Right lobe of liver (tissue), 6 donors: ENCODE measurements at regions not wholly inside any gene's neighbourhood (a gene's known extent, or its start where the extent isn't known, plus 50 kb on each side); places are given as distances from the start of the nearest gene placed in this dataset.

ENCODE experiments used
- ATAC-seq, 4 donors: fragments of 200-7000 bp; cut with Tn5 transposase; one replicate each; pipeline ENCODE4 v1.9.1; 2020; ENCODE audit warnings: mild to moderate bottlenecking in 4 of 4, moderate library complexity in 4 of 4
- DNase-seq, 3 donors: peaks; one replicate each; pipeline ENCODE4 v3.0.0-alpha.2; 2020
- H3K27ac ChIP-seq, 3 donors: fragments of 200-600 bp; one replicate each; pipeline ENCODE4 v1.8.0; 2022
- H3K27me3 ChIP-seq, 2 donors: fragments of 200-600 bp; one replicate each; pipeline ENCODE4 v1.8.0; 2022
- H3K36me3 ChIP-seq, 4 donors: fragments of 200-600 bp; sonication (generic) in 1 of 4; one replicate each; pipeline versions ENCODE4 v1.5.1 to v1.8.0; 2017 to 2022; ENCODE audit warnings: control low read depth in 1 of 4
- H3K4me1 ChIP-seq, 4 donors: fragments of 200-600 bp; sonication (generic) in 1 of 4; one replicate each; pipeline versions ENCODE4 v1.5.1 to v1.8.0; 2017 to 2022; ENCODE audit warnings: control low read depth in 1 of 4
- H3K4me3 ChIP-seq, 3 donors: fragments of 200-600 bp; one replicate each; pipeline ENCODE4 v1.8.0; 2022
- H3K9me3 ChIP-seq, 4 donors: fragments of 200-600 bp; sonication (generic) in 1 of 4; one replicate each; pipeline versions ENCODE4 v1.5.1 to v1.8.0; 2017 to 2022; ENCODE audit warnings: control low read depth in 1 of 4
- POLR2A ChIP-seq: fragments of 450-650 bp; IDR thresholded peaks from one replicate; pipeline ENCODE4 v1.6.1; 2017; ENCODE audit warnings: antibody characterized with exemption, mild to moderate bottlenecking
- WGBS: methylation state at CpG from one replicate; pipeline ENCODE4 v1.1.6; 2018; ENCODE audit warnings: low coverage, low lambda C conversion rate; ENCODE audit not compliant: insufficient coverage; ENCODE audit errors: missing lambda C conversion rate; 5-methylcytosine and 5-hydroxymethylcytosine counted together
- intact Hi-C, 2 donors: fragments of 100-400 bp; cut with DNase I; formaldehyde crosslinking; loops; one replicate each; pipeline versions ENCODE4 v1.11.2 to v1.14.1; 2022
- TF ChIP-seq, protein P1 (sequence below), 4 donors: fragments of 200-600 bp in 3 of 4; fragments of 450-650 bp in 1 of 4; IDR thresholded peaks; one replicate each; pipeline versions ENCODE4 v1.5.1 to v1.8.0; 2016 to 2022; ENCODE audit warnings: antibody characterized with exemption in 4 of 4, mild to moderate bottlenecking in 2 of 4
- donor health status: DM: no; HTN: yes; CAD: no.
- donor health status: DM: no; HTN: no; CAD: no.
- donor health status: DM: no; HTN: no; CAD: no.
- donor health status: DM: no; HTN: yes; CAD: no.
- donor health status: DM: no; HTN: yes; CAD: no.

DNA sequence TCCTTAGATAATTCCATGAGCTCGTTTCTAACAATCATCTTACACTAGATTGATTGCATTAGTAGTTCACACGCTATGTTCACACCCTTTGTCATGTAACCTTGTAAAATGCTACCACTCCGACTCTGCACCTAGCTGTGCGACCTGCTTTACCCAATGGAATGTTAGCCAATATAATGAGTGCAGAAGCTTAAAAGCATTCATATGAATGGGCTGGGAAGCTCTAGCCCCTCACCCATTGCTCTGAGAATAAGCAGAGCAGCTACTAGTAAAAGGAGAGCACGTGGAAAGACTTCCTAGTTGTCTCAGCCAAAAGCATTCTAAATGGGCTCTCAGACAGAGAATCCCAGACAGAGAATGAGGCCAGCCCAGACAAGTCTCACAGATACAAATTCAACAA, 410.6 kb upstream of the UBE2E2 start:
- no peaks in the 10 kb centered on the region for H3K36me3 ChIP-seq
- no peak overlapping the region for H3K4me3 ChIP-seq
- 49% methylated on average over 5 of the region's 5 CpGs for WGBS
- TF ChIP-seq POLR2A = no peak
- TF ChIP-seq, protein P1, sequence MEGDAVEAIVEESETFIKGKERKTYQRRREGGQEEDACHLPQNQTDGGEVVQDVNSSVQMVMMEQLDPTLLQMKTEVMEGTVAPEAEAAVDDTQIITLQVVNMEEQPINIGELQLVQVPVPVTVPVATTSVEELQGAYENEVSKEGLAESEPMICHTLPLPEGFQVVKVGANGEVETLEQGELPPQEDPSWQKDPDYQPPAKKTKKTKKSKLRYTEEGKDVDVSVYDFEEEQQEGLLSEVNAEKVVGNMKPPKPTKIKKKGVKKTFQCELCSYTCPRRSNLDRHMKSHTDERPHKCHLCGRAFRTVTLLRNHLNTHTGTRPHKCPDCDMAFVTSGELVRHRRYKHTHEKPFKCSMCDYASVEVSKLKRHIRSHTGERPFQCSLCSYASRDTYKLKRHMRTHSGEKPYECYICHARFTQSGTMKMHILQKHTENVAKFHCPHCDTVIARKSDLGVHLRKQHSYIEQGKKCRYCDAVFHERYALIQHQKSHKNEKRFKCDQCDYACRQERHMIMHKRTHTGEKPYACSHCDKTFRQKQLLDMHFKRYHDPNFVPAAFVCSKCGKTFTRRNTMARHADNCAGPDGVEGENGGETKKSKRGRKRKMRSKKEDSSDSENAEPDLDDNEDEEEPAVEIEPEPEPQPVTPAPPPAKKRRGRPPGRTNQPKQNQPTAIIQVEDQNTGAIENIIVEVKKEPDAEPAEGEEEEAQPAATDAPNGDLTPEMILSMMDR (IDR thresholded peaks at IDR 0.05) = no peak
- H3K9me3 ChIP-seq = no peaks in the 10 kb centered on the region
- H3K27me3 ChIP-seq = no peaks in the 10 kb centered on the region
- DNase-seq (no peak), ATAC-seq (no peak)
- no peaks in the 10 kb centered on the region for H3K4me1 ChIP-seq
- intact Hi-C loops = no loop called here
- no peak overlapping the region for H3K27ac ChIP-seq

DNA sequence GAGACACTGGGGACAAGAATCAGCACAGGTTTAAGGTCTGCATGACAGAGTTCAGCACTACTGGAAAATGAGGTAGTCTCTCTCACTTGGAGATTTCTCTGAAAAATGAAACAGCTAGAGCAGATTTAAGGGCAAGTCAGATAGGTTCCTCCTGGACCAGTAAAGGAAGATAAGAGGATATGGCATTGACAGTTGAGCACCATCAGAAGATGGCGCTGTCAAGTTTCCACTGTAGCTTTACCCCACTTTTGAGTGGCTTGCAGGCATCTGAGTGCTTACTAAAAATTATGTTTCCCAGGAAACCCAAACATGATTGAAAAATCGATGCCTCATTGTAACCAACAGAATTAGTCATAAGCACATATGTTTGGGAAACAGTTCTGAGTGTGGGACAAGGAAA, 407.2 kb upstream of the UBE2E2 start:
- Histone ChIP-seq H3K9me3 (no peaks in the 10 kb centered on the region), H3K4me3 (no peak overlapping the region), H3K4me1 (no peaks in the 10 kb centered on the region), H3K36me3 (no peaks in the 10 kb centered on the region), H3K27me3 (no peaks in the 10 kb centered on the region), H3K27ac (no peak overlapping the region)
- no peak for ATAC-seq
- intact Hi-C loops = no loop called here
- DNase-seq = no peak
- WGBS = 63% methylated on average over 2 of the region's 2 CpGs
- no peak for TF ChIP-seq POLR2A
- TF ChIP-seq, protein P1 (IDR thresholded peaks at IDR 0.05) = no peak

GRCh38 chr3:22798461-22798860, 404.7 kb upstream of the UBE2E2 start:
- H3K36me3 ChIP-seq = no peaks in the 10 kb centered on the region
- 65% methylated on average over 3 of the region's 3 CpGs for WGBS
- no peak overlapping the region for H3K27ac ChIP-seq
- no peaks in the 10 kb centered on the region for H3K27me3 ChIP-seq
- no peak overlapping the region for H3K4me3 ChIP-seq
- no peaks in the 10 kb centered on the region for H3K9me3 ChIP-seq
- intact Hi-C loops = no loop called here
- DNase-seq (no peak), ATAC-seq (no peak)
- TF ChIP-seq POLR2A = no peak
- TF ChIP-seq, protein P1 (IDR thresholded peaks at IDR 0.05) = no peak
- no peaks in the 10 kb centered on the region for H3K4me1 ChIP-seq

- ATAC-seq (no peak), DNase-seq (no peak)
- no peaks in the 10 kb centered on the region for H3K27me3 ChIP-seq
- H3K4me3 ChIP-seq = no peak overlapping the region
- H3K27ac ChIP-seq = no peak overlapping the region
- no peak for TF ChIP-seq POLR2A
- TF ChIP-seq, protein P1 (IDR thresholded peaks at IDR 0.05) = no peak
- intact Hi-C loops = no loop called here
- no peaks in the 10 kb centered on the region for H3K9me3 ChIP-seq
- H3K4me1 ChIP-seq = no peaks in the 10 kb centered on the region
- WGBS = no CpG with 5 or more reads among the region's 2 CpGs
- H3K36me3 ChIP-seq = no peaks in the 10 kb centered on the region
These were observed 383.9 kb upstream of the UBE2E2 start for GRCh38 chr3:22819209-22819608.

DNA sequence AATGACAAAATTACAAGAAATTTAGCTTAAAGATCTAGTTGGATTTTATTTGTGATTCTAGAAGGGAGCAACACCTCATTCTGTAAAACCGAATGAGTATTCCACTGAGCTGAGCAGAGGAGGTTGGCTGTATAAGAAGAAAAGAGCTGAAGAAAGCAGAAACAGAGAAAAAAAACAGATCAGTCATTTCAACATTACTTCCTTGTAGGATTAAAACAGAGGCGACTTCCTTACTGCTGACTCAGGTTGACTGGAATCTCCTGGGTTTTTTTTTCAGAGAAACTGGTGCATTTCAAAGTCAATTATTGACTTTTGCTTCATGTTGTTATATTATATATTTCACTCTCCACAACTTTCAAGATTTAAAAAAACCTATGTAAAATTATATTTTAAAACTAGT, 368.1 kb upstream of the UBE2E2 start:
- 17% methylated on average over 2 of the region's 2 CpGs for WGBS

More for the DNA sequence above, 368.1 kb upstream of the UBE2E2 start:
- intact Hi-C loops = no loop called here
- Histone ChIP-seq H3K9me3 (no peaks in the 10 kb centered on the region), H3K27ac (no peak overlapping the region), H3K4me3 (no peak overlapping the region), H3K4me1 (no peaks in the 10 kb centered on the region), H3K27me3 (no peaks in the 10 kb centered on the region), H3K36me3 (no peaks in the 10 kb centered on the region)
- ATAC-seq (peak in 3 of 4 donors; percentile 28 to 61 (median 47)), DNase-seq (no peak)
- TF ChIP-seq POLR2A = no peak
- TF ChIP-seq, protein P1 (IDR thresholded peaks at IDR 0.05) = no peak
